Coronary artery (tissue), 2 donors: ENCODE measurements at regions not wholly inside any gene's neighbourhood (a gene's known extent, or its start where the extent isn't known, plus 50 kb on each side); places are given as distances from the start of the nearest gene placed in this dataset.

Source experiments
- DNase-seq: peaks from one replicate; pipeline ENCODE4 v3.0.0-alpha.2; 2017; ENCODE audit warnings: low spot score
- H3K27ac ChIP-seq, 2 donors: fragments of 200-600 bp; sonication (generic); one replicate each; pipeline ENCODE4 v1.5.1; 2016 to 2019
- H3K4me3 ChIP-seq: fragments of 200-600 bp; sonication (generic); 2 replicates; pipeline ENCODE4 v1.5.1; 2016; ENCODE audit warnings: mild to moderate bottlenecking, moderate library complexity
- TF ChIP-seq, protein P1 (sequence below): fragments of 200-600 bp; sonication (generic); IDR thresholded peaks from one replicate; pipeline ENCODE4 v1.5.1; 2019; ENCODE audit warnings: antibody characterized with exemption

DNA sequence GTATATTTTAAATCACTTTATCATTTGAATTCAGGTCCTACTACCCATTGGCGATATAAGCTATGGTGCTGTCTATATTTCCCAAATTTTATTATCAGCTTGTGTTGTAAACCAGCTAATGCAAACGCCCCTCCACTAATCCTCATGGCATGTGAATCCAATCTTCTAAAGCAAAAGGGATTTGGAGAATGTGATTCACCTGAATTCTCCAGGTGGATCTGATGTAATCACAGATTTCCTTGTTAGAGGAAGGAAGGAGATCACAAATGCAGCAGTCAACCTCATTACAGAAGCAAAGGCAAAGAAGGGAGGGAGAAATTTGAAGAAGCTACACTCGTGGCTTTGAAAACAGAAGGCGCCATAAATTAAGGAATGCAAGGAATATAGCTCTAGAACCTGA, 431.1 kb upstream of the CDH19 start:
- Histone ChIP-seq H3K4me3 (no peak overlapping the region), H3K27ac (no peak overlapping the region)
- no peak for DNase-seq
- TF ChIP-seq, protein P1, sequence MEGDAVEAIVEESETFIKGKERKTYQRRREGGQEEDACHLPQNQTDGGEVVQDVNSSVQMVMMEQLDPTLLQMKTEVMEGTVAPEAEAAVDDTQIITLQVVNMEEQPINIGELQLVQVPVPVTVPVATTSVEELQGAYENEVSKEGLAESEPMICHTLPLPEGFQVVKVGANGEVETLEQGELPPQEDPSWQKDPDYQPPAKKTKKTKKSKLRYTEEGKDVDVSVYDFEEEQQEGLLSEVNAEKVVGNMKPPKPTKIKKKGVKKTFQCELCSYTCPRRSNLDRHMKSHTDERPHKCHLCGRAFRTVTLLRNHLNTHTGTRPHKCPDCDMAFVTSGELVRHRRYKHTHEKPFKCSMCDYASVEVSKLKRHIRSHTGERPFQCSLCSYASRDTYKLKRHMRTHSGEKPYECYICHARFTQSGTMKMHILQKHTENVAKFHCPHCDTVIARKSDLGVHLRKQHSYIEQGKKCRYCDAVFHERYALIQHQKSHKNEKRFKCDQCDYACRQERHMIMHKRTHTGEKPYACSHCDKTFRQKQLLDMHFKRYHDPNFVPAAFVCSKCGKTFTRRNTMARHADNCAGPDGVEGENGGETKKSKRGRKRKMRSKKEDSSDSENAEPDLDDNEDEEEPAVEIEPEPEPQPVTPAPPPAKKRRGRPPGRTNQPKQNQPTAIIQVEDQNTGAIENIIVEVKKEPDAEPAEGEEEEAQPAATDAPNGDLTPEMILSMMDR, result no peak

DNA sequence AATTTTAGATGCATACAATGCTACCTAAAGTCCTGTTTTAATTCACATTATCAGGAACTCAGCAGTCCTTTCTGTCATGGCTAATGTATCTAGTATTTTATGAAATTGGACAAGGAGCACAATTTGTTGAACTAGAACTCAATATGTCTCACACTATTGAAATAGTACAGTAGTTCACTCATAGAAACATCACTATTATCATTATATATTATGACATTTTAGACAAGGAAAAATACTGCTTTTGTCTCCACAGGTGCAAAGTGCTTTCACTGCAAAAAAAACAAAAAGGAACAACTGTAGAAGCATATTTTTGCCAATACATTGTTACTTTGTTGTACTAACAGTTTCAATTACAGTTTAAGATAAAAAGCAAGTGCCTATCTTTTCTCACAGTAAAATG, 419.2 kb upstream of the CDH19 start:
- no peak overlapping the region for H3K27ac ChIP-seq
- TF ChIP-seq, protein P1, result no peak
- H3K4me3 ChIP-seq, result no peak overlapping the region
- no peak for DNase-seq

DNA sequence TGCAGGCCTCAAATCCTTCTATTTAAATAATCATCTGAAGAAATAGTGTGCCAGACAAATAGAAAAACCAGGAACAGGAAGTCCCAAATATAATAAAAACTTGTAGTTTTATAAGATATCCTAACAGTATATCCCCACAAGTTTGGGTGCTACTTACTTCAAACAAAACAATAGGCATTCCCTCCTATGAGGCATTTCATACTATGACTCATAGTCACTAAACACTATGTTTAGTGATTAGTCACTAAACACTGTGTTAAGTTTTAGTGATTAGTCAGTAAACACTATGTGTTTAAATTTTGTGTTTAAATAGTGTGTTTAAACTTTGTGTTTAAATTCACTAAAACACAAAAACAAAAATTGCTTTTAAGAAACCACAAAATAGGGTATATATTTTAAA, 407.0 kb upstream of the CDH19 start:
- H3K27ac ChIP-seq, result no peak overlapping the region
- TF ChIP-seq, protein P1, result no peak
- no peak overlapping the region for H3K4me3 ChIP-seq
- no peak for DNase-seq

DNA sequence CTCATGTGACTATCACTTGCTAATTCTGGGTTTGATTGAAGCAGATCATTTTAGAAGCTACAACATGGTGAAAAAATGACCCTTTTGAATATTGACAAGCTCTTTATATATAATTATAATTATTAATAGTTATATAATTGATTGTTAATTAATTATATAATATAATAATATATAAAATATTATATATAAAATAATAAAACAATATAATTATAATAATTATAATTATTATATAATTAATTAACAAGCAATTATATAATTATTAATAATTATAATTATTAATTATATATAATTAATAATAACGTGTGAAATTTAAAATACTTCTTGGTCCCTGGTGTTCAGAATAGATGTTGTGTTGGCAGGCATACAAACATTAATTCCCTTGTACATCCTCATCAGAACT, 404.1 kb upstream of the CDH19 start:
- TF ChIP-seq, protein P1, result no peak
- no peak overlapping the region for H3K4me3 ChIP-seq
- DNase-seq, result no peak
- H3K27ac ChIP-seq, result no peak overlapping the region

DNA sequence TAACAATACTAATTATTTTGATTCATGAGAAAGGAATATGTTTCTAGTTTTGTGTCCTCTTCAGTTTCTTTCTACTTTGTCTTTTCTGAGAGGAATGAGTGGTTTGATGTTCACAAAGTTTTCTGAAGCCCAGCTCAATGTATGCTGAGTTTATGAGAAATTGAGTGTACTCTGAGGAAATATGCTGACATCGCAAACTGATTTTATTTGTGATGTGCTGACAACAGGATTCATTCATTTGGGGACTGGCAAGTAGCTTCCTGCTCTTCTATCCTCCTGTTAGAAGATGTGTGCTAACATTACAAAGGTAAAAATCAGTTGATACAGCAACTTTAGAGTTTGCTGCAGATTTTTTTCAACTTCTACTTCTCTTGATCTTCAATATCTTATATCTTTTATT, 403.2 kb upstream of the CDH19 start:
- no peak overlapping the region for H3K4me3 ChIP-seq
- no peak for DNase-seq
- H3K27ac ChIP-seq, result no peak overlapping the region
- TF ChIP-seq, protein P1, result no peak

DNA sequence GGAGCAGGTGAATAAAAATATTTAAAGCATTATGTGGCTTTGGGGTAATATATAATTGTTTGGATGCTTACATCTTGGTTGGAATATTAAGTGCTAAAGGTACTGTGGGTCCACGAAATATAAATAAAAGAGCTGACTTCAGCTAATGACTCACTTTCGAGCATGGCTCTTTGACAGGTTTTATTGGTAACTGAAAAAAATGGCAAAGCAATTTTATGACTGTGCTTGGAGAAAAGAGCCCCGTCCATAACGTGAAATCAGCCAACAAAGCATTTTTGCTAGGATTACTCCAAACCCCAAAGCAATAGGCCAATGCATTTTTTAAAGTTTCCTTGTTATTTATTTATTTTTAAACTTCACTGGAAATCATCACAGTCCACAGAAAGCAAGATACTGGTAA, 397.2 kb upstream of the CDH19 start:
- Histone ChIP-seq H3K4me3 (no peak overlapping the region), H3K27ac (no peak overlapping the region)
- TF ChIP-seq, protein P1, result no peak
- DNase-seq, result no peak

DNA sequence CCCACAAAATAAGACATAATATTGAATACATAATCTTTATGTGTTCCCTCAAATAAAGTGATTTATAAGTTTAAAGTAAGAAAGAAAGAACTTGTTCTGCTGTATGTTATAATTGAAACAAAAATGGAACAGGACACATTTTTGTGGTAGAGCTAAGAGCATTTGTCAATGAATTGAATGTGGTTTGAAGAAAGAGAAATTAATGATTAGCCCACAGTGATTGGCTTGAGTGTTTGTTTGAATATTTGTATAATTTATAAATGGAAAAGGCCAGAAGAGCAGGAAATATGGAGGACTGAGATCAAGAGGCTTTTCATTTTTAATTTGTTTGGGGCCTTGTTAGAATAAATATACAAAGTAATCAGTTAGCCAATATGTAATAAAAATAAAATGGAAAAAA, 395.1 kb upstream of the CDH19 start:
- Histone ChIP-seq H3K27ac (no peak overlapping the region), H3K4me3 (no peak overlapping the region)
- TF ChIP-seq, protein P1, result no peak
- DNase-seq, result no peak
